Stimulated activated CD8-positive, alpha-beta memory T cell treated with anti-CD3 and anti-CD28 coated beads, Interleukin-15, amount 100 ng/mL, for 1 hour (primary cell): ENCODE measurements at regions not wholly inside any gene's neighbourhood (a gene's known extent, or its start where the extent isn't known, plus 50 kb on each side); places are given as distances from the start of the nearest gene placed in this dataset.
"Not testable (repeated sequence)": the region's sequence is repeated elsewhere in the genome, so short reads cannot be mapped to it uniquely, and the experiment has no call there.

ENCODE experiments used
- DNase-seq: peaks from one replicate; pipeline ENCODE4 v3.0.0-alpha.2; 2020; ENCODE audit warnings: low read depth

DNA sequence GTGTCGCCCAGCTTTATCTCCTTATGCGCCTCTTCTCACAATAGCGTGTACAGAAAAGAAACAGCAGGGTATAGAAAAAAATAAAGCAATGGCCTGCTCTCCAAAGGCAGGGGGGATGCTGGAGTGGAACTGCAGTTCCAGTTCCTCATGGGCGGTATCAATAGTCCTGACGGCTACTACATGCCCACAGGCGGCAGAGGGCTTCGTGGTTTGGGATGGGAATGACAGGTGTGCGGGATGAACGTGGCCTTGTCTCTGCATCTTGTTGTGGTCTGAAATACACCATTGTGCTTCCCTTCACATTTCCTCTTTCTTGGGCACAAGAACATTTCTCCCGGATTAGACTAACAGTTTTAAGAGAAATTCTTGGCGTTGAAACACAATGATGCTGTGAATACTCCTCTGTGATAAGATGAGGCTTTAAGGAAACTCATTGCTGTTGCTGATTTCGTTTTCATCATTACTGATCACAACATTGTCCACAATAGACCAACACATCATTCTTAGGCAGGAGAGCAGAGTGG lies 124.1 kb upstream of the IGFBP7 start:
- DNase-seq = no peak

DNA sequence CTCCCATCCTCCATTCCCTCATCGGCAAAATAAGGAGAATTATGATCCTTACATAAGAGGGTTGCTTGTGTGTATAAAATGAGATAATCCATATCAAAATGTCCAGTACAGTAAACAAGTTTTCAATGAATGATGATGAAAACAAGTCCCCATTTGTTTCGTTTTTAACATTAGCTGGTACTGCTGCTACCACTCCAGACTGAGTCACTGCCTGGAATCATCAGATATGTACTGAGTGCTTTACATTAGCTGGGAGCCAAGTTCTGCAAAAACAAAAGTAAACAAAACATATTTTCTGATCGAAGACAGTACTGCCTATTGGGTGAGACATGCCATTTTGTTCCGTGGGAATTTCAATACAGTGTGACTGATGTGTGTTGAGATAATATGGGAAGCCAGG lies 123.2 kb upstream of the IGFBP7 start:
- DNase-seq = no peak

DNA sequence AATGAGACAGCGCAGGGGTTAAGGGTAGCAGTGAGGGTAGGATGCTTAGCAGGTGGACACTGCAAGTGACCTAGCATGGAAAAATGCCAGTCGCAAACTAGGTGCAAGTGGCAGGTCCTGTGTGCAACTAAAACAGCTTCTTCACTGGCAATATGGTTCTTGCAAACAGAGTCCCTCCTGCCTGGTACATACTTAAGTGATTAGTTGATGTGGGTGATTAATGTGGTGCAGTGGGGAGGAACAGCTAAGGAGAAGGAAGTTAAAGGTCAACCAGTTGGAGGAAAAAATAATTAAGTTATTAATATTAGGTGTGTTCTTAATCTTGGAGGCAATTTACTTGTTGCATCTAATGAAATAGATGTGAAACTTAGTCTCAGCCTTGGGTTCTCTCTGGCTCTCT lies 121.6 kb upstream of the IGFBP7 start:
- DNase-seq = no peak

DNA sequence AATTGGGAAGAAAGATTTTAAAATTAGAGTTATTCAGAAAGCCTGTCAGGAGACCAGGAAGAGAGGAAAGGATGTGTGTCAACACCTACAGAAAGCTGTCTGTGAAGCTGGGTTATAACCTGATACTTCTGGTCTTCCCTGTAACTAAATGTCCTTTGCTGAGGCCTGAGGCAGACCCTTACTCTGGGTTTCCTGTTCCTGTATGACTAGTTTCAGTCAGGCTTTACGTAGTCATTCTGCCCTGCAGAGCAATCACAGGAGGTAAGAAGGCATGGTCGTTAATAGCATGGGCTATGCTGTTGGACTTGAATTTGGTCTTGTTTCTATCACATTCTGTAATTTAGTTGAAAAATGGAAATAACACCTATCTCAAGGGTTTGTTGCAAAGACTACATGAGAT lies 110.5 kb upstream of the IGFBP7 start:
- DNase-seq = no peak

DNA sequence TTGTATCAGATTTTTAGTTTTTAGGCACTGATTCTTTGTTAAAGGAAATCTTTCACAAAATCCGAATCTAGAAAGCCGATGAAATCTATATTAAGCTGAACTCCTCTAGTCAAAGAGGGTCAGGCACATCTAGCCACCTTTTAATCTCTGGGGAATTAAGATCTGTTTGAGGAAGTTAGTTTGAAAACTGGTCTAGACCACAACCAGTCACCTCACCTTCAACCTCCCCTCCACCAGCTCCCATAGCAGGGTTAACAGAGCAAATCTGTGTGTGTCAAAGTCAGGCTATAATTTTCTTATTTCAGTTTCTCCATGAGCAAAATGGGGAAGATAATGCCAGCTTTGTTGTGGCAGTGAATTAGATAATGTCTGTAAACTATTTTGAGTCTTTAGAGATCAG lies 110.0 kb upstream of the IGFBP7 start:
- DNase-seq = no peak

DNA sequence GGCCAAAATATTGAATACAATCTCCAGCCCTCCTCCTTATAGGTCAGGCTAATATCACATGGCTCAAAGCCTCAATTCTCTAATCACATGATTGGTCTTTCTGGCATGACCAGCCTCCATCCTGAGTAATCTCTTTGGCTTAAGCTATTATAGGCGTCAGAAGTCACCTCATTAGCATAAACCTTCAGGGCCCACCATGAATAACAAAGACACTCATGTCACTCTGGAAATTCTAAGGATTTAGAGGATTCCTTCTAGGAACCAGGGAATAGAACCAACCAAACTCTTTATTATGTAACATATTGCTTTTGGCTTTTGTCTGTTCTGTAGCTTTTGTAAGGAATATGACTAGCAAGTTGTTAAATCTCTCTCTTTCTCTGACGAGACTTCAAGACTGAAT lies 109.2 kb upstream of the IGFBP7 start:
- DNase-seq = no peak

DNA sequence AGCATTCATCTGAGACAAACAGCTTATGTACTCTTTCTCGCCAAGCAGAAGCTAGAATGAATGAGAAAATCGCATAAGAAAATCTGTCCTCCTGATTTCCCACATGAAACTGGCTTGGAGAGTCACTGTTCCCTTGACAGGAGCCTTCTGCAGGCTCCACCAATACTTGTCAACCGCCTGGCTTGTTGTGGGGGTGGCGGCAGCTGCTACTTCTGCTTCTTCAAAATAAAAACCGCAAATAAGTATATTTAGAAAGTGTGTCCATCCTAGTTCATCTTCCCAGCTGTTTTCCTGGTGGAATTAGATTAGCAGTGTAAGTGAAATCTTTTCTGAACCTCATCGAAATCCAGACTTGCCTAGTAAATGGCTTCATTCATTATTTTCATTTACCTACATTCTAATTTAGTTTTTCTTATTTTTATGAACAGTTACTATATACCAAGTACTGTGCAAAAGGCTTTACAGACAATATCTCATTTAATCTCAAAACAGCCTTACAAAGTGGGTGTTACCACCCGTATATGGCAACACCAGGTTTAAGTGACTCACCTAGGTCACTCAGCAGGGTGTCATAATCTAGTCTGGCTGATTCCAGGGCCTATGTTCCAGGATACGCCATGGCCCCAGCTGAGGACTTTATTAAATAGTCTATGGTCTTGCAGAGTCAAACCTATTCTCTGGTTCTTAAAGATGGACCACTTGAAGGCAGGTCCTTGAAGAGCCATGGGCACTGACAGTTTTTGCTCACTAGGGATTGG lies 104.6 kb upstream of the IGFBP7 start:
- no peak for DNase-seq

DNA sequence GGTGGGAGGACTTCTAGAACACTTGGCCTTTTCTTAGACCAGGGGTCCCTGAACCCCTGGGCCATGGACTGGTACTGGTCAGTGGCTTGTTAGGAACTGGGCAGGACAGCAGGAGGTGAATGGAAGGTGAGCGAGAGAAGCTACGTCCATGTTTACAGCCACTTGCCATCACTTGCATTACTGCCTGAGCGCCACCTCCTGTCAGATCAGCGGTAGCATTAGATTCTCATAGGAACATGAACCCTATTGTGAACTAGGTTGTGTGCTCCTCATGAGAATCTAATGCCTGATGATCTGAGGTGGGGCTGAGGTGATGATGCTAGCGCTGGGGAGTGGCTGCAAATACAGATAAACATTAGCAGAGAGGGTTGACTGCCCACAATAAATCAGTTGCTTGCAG lies 100.9 kb upstream of the IGFBP7 start:
- DNase-seq = no peak

DNA sequence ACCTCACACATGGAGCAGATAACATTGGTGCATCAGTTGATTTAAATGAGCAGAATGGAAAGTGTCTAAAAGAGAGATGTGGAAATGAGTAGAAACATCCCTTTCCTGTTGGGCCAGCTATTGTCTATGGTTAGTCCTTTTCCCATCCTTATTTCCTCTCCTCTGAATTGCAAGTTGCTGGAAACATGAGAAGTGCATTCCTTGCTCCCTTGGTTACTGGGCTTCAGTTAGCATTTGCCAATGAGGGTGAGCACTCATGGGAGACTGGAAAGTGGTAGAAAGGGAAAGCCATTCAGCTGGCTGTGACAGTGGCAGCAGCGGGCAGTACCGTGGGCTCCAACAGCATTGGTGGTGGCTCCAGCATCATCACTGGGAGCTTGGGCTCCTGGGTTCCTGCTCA lies 96.0 kb upstream of the IGFBP7 start:
- DNase-seq = no peak

DNA sequence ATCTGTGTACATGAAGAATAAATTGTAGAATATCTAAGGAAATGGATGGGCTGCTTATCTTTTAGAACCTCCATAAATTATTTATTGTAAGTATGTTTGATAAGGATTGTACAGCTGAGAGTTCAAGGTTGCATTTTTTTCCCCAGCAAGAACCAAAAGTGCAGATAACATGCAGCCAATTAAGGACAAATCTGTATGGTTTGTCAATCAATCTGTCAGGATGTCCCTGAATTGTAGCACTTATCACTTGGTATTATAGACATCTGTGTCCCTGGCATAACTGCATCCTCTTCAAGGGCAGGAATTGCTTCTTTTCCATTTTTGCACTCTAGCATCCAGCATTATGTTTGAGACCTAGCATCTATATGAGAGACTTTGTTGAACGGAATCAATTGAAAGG lies 95.4 kb upstream of the IGFBP7 start:
- no peak for DNase-seq

DNA sequence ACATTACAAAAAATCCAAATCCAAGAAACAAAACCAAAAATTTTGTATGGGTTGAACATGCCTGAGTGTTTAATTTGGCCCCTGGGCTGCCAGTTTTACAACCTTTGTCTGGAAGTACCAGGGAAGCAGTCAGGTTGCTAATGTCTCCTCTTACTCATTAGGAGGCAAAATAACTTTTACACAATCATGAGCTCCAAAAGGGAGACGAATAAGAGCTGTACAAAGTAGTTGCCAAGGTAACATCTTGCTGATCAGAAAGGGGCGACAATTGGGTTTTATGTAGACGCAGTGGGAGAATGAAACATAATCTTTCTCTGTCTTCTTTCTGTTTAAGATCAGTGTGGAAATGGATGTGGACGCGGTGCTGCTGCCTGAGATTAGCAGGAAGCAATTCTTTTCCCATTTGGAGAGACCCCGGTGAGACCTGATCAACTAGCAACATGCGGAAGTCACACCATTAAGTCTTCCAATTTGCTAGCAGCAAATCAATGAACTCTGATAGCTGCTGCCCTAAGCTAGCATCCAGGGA lies 90.7 kb upstream of the IGFBP7 start:
- no peak for DNase-seq

DNA sequence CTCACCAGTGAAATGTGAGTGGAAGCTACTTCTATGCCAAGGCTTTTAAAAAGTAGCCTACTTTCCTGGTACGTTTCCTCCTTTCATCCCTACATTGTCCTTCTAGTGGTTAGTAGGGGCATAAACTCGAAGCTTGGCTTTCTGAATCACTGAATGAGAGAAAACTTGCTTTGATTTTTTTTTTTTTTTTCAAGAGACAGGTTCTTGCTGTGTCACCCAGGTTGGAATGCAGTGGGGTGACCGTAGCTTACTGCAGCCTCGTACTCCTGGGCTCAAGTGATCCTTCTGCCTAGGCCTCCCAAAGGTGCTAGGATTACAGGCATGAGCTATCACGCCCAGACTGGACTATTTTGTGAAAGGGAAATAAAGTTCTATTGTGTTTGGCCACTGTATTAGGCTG lies 89.1 kb upstream of the IGFBP7 start:
- DNase-seq = no peak

DNA sequence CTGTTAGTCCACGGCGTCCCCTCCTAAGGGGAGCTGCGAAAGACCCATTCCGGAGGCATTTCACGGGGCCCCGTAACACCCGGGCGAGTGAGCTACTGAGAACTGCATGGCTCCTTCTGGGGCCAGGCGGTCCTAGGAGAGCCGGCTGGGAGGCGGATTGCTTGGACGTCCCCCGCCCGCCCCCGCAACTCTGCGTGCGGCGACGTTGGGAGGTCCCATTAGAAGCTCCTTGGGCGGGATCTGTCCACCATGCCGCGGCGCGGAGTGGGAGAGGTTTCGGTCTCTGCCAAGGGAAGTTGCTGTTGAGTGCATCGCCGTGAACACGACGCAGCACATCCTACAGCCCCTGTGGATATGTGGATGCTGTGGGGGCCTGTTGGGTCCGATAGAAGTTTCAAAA lies 85.4 kb upstream of the IGFBP7 start:
- DNase-seq = no peak

DNA sequence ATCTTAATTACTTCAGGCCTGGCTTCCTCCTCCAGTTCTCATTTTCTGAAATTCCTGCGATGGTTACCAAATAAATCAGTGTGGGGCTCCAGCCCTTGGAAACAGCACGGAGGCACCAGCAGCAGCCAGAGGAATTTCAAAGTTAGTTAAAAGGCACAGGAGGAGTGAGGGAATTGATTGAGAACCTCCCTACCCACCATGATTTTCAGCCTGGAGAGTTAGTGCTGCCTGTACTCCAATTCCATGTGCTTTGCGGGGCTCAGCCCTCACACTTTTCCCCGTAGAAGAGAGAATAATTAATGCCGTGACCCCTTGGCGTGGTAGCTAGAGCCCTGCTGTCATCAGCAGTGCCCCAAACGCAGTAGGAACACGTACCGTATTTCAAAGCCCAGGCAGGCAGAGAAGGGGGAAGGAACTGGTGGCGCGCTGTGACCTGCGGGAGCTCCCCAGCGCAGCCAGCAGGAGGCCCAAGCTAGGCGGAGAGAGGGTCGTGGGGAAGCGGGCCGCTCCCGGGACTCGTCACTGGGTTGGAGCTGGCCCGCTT lies 84.0 kb upstream of the IGFBP7 start:
- DNase-seq = no peak

DNA sequence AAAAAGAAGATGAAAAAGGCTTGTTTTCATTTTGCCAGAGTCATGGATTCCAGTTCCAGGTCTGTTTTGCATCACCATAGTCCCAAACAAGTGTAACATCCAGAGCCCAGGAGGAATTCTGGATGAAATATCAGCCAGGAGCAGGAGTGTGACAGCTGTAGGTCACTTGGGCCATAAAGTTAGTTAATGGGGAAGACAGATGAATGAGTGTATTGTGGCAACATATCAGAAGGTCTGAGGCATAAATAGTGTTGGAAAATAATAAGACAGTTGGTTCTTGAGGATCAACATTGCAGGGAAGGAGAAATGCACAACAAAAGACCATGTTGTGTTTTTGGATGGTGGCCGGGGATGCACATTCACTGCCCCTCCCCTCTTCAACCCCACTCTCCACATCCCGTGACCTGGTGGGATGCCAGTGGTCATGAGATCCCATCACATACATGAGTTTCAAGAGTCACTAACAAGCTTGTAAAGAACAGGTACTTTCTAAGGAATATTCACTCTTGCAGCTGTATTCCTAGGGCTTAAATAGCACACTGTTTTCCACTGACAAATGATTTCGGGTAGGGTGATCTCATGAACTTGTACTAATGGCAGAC lies 83.1 kb upstream of the IGFBP7 start:
- no peak for DNase-seq

DNA sequence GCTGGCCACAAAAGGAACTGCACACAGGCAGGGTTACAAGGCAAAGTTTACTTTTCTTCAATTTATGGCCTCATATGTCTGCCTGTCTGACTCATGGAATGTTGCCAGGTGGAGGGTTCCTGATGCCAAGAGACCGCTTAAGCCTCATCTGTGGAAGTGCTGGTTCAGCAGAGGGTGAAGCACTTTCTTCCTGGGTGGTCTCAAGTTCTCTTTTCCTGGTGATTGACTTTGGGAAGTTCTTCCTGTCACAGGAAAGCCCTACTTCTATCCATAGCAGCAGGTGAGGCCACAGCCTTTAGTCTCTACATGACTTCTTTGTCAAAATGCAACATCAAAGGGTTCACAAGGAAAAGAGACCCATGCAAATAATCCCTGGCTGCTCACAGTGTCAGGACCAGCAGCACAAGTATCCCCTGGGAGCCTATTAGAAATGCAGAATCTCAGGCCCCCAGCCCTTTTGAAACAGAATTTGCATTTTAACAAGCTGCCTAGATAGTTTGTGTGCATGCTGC lies 81.4 kb upstream of the IGFBP7 start:
- DNase-seq = no peak

DNA sequence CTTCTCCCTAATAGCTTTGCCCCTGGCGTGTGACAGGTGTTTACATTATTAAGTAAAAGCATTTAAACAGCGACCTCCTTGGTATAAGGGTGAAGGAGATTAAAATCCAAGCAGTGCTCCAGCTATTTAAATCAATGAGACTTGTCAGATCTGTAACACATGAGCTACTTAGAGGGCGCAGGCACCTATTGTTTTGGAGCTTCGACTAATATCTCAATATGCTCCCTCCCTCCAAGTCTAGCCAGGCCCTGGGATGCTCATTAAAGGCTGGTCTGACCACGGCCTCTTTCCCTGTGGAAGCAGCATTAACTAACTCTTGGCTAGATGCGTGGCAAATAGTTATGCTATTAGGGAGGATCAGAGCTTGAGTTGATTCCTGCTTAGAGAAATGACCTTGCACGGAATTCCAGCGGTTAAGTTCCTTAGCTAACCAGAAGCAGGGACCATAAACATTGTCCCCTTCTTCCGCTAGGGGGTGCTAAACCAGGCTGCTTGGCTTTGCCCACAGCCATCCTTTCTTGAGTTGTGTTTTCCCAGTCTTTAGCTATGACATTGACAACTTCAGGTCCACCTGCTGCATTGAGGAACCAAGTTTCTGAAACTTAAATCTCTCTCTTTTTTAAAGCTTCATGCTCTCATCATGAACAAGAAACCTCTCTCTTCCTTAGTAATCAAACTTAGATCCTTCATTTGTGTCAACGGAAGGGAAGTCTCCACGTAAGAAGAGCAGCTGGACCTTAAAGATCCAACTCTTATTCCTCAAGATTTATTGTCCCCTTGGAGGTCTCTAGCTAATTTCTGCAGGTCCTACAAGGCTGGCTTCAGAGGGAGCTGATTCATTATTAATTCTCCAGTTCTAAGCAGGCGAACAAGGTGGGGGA lies 80.7 kb upstream of the IGFBP7 start:
- DNase-seq = no peak

DNA sequence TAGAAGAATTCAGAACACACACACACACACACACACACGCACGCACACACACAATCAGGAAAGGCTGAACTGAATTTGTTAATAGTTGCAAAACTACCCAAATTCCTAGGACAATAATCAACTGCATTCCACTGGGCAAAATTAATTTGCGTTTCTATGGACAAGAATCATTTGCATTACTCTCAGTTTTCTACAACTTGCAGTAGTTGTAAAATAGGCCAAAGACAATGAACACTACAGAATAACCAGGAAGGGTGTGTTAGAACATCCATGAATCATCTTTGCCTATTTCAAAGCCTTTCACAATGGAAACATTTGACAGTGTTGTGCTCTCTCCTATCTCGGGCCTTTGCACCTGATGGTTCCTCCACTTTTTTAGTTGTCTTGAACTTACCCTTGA lies 77.1 kb upstream of the IGFBP7 start:
- no peak for DNase-seq

DNA sequence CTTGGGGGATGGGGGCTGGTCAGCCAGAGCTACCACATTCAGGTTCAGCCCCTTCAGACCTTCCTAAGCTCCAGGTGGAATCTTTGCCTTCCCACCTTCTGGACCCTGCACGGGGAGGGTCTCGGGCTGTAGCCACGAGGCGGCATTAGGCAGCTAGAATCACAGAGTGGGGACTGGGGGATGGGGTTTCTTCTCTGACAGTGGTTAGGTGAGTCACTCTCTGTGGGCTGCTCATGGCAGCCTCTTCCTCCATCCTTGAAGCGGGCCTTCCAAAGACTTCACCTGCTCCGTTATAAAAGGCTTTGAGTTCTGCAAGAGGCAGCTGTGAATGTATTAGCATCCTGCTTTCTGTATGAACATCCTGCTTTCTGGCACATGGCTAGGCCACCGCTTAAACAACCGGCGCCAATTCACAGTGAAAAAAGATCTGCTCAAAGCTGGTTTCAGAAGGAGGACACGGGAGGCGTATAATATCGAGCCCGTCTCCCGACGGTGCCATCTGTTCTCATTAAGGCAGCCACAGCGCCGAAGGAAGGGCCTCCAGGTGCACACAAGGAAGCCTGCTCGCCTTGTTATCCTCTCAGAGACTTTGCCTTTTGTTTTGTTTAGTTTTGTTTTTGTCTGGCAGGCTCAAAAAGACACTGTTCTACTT lies 74.3 kb upstream of the IGFBP7 start:
- no peak for DNase-seq

DNA sequence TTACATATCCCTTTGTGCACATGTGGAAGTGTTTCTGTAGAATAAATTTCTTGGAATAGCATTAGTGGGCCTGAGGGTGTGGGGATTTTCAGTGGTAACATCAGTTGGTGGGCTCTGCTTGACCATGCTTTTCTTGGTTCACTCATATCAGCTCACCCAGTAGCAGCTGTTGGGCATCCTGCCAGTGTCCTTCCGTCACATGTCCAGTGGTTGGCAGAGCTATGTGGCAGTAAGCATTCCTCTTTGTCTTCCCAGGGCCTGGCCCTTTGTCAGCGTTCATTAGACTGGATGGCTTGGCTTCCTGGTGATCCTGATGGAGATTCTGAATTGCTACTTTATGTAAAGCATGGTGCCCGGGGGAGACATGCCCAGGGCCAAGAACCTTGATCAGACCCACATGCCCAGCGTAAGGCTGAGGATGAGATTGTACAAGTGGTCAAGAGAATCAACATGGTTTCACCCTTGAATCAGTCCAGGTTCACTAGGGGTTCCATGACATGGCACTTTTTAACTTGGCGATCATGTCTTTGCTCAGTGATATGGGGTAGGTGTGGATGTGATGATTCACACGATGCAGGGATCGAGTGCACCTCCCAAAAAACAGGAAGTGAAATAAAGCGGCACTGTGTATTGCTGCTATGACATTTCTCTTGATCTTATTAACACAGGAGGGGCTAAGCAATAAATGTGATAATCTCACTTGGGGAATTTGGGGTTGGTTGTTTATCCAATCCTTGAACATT lies 72.1 kb upstream of the IGFBP7 start:
- no peak for DNase-seq

DNA sequence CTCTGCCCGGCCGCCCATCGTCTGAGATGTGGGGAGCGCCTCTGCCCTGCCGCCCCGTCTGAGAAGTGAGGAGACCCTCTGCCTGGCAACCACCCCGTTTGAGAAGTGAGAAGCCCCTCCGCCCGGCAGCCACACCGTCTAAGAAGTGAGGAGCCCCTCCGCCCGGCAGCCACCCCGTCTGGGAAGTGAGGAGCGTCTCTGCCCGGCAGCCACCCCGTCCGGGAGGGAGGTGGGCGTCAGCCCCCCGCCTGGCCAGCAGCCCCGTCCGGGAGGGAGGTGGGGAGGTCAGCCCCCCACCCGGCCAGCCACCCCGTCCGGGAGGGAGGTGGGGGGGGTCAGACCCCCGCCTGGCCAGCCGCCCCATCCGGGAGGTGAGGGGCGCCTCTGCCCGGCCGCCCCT lies 63.0 kb upstream of the IGFBP7 start:
- DNase-seq = not testable (repeated sequence)
